SU-DHL-6 (cell line): ENCODE measurements at regions not wholly inside any gene's neighbourhood (a gene's known extent, or its start where the extent isn't known, plus 50 kb on each side); places are given as distances from the start of the nearest gene placed in this dataset.

Experiments used
- H2AFZ ChIP-seq: fragments of 200-600 bp; sonication (generic); 2 replicates; pipeline ENCODE4 v1.6.1; 2014; ENCODE audit warnings: low read depth, mild to moderate bottlenecking, moderate library complexity, mixed read lengths, antibody characterized with exemption, low read length; ENCODE audit not compliant: severe bottlenecking
- H3F3A ChIP-seq: fragments of 200-600 bp; shearing (Covaris generic); 2 replicates; pipeline ENCODE4 v1.6.0; 2016; ENCODE audit warnings: antibody characterized with exemption, mild to moderate bottlenecking; ENCODE audit not compliant: insufficient read depth
- H3K27ac ChIP-seq: fragments of 200-600 bp; sonication (generic); 2 replicates; pipeline ENCODE4 v1.5.1; 2016; ENCODE audit warnings: low read depth, mild to moderate bottlenecking, low read length, moderate library complexity, mixed read lengths
- H3K27me3 ChIP-seq: fragments of 200-600 bp; sonication (generic), shearing (Covaris generic); 2 replicates; pipeline ENCODE4 v1.6.0; 2014; ENCODE audit warnings: mild to moderate bottlenecking, low read length
- H3K36me3 ChIP-seq: fragments of 200-600 bp; sonication (generic); 2 replicates; pipeline ENCODE4 v1.6.1; 2014; ENCODE audit warnings: mild to moderate bottlenecking, low read length, mixed read lengths
- H3K4me2 ChIP-seq: fragments of 300-600, 200-600 bp; shearing (Covaris generic), sonication (generic); 2 replicates; pipeline ENCODE4 v1.6.0; 2014; ENCODE audit warnings: low read length, low read depth, mild to moderate bottlenecking; ENCODE audit not compliant: poor library complexity, severe bottlenecking
- H3K4me3 ChIP-seq: fragments of 200-600 bp; sonication (generic); 2 replicates; pipeline ENCODE4 v1.5.1; 2014; ENCODE audit warnings: antibody characterized with exemption, low read length, mild to moderate bottlenecking, mixed read lengths; ENCODE audit not compliant: insufficient read depth, poor library complexity, severe bottlenecking
- H3K79me2 ChIP-seq: fragments of 200-600 bp; sonication (generic); 2 replicates; pipeline ENCODE4 v1.6.1; 2014; ENCODE audit warnings: mild to moderate bottlenecking, low read length, moderate library complexity; ENCODE audit not compliant: insufficient read depth
- H3K9ac ChIP-seq: fragments of 200-600 bp; sonication (generic); 2 replicates; pipeline ENCODE4 v1.7.0; 2014; ENCODE audit warnings: mild to moderate bottlenecking, low read length
- H3K9me2 ChIP-seq: fragments of 200-600 bp; sonication (generic); replicated peaks from 2 replicates; pipeline ENCODE4 v1.6.1; 2014; ENCODE audit warnings: low read length; ENCODE audit not compliant: insufficient read depth
- H3K9me3 ChIP-seq: fragments of 200-600 bp; sonication (generic); 2 replicates; pipeline ENCODE4 v1.6.1; 2014; ENCODE audit warnings: low read length, mixed read lengths; ENCODE audit not compliant: insufficient read depth
- H4K20me1 ChIP-seq: fragments of 200-600 bp; sonication (generic); 2 replicates; pipeline ENCODE4 v1.6.1; 2014; ENCODE audit warnings: low read depth, mild to moderate bottlenecking, antibody characterized with exemption, low read length, moderate library complexity, mixed read lengths
- EZH2phosphoT487 ChIP-seq: fragments of 200-600 bp; sonication (generic), shearing (Covaris generic); conservative IDR thresholded peaks from 2 replicates; pipeline ENCODE4 v1.6.1; 2018; ENCODE audit warnings: mild to moderate bottlenecking, antibody characterized with exemption, low read length, moderate library complexity, mixed read lengths
- TF ChIP-seq, protein P1 (sequence below): fragments of 200-600 bp; sonication (generic); IDR thresholded peaks from one replicate; pipeline ENCODE4 v1.5.1; 2017; ENCODE audit warnings: antibody characterized with exemption, mild to moderate bottlenecking, low read length, moderate library complexity; ENCODE audit not compliant: insufficient read depth, poor library complexity, severe bottlenecking

DNA sequence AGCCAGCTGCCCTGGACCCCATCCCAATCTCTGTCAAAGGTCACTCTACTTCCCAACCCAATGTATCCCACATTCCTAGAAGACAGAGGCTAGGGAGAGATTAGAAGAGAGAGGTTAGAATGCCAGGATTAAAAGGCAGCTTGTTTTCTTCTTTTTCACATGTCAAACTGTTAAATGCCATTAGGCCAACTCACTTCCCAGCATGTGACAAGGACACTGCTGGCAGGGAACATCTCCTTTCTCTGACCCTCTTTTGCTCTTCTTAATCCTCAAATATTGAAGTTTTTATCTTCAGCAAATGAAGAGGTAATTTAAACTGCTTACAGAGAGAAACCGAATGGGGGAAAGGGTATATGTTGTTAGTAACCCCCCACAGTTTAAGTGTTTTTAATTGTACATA lies 89.1 kb downstream of the BBS10 start:
- Histone ChIP-seq H3K9me3 (no peaks in the 10 kb centered on the region), H3K9ac (no peak overlapping the region), H3K27me3 (no peaks in the 10 kb centered on the region), H4K20me1 (no peaks in the 10 kb centered on the region), H3K4me2 (no peak overlapping the region), H3F3A (no peaks in the 10 kb centered on the region), H2AFZ (no peak overlapping the region), H3K9me2 (no peaks in the 10 kb centered on the region), H3K27ac (no peak overlapping the region), H3K4me3 (no peak overlapping the region), H3K36me3 (no peaks in the 10 kb centered on the region), H3K79me2 (no peaks in the 10 kb centered on the region)
- TF ChIP-seq, protein P1, sequence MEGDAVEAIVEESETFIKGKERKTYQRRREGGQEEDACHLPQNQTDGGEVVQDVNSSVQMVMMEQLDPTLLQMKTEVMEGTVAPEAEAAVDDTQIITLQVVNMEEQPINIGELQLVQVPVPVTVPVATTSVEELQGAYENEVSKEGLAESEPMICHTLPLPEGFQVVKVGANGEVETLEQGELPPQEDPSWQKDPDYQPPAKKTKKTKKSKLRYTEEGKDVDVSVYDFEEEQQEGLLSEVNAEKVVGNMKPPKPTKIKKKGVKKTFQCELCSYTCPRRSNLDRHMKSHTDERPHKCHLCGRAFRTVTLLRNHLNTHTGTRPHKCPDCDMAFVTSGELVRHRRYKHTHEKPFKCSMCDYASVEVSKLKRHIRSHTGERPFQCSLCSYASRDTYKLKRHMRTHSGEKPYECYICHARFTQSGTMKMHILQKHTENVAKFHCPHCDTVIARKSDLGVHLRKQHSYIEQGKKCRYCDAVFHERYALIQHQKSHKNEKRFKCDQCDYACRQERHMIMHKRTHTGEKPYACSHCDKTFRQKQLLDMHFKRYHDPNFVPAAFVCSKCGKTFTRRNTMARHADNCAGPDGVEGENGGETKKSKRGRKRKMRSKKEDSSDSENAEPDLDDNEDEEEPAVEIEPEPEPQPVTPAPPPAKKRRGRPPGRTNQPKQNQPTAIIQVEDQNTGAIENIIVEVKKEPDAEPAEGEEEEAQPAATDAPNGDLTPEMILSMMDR, result no peak
- no peak for TF ChIP-seq EZH2phosphoT487

DNA sequence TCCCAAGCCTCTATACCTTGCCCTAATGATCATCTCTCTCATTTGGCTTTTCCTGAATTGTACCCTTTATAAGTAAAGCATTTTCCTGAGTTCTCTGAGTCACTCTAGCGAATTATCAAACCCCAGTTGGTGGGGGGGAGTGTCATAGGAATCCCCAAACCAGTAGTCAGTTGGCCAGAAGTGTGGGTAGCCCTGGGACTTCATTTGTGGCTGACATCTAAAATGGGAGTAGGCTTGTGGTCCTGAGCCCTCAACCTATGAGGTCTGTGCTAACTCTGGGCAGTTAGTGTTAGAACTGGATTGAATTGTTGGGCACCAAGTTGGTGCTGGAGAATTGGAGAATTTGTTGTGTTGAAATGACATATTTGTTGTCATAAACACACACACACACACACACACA lies 91.3 kb downstream of the BBS10 start:
- Histone ChIP-seq H3K36me3 (no peaks in the 10 kb centered on the region), H3F3A (no peaks in the 10 kb centered on the region), H2AFZ (no peak overlapping the region), H3K27ac (no peak overlapping the region), H4K20me1 (no peaks in the 10 kb centered on the region), H3K79me2 (no peaks in the 10 kb centered on the region), H3K9me2 (no peaks in the 10 kb centered on the region), H3K9ac (no peak overlapping the region), H3K4me2 (no peak overlapping the region), H3K27me3 (no peaks in the 10 kb centered on the region), H3K9me3 (no peaks in the 10 kb centered on the region), H3K4me3 (no peak overlapping the region)
- TF ChIP-seq, protein P1, result no peak
- TF ChIP-seq EZH2phosphoT487, result no peak

DNA sequence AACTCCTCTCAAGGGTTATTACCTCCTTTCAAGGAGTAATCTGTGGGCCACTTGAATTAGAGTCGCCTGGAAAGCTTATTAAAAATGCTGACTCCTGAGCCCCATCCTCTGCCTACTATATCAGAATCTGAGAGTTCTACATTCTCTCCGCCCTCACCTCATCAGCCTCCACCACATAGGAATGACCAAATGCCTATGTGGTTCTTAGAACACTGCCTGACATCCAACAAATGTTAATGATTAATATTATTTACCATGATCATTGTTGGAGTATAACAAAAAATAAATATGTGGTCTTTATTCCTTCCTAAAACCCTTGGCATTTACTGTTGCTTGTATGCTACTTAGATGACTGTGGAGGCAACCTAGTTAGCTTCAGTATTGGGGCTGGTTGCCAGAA lies 91.9 kb downstream of the BBS10 start:
- H4K20me1 ChIP-seq, result no peaks in the 10 kb centered on the region
- no peak overlapping the region for H3K27ac ChIP-seq
- TF ChIP-seq, protein P1, result no peak
- no peak for TF ChIP-seq EZH2phosphoT487
- H3K4me3 ChIP-seq, result no peak overlapping the region
- H2AFZ ChIP-seq, result no peak overlapping the region
- no peaks in the 10 kb centered on the region for H3K79me2 ChIP-seq
- no peak overlapping the region for H3K9ac ChIP-seq
- H3K9me3 ChIP-seq, result no peaks in the 10 kb centered on the region
- no peaks in the 10 kb centered on the region for H3F3A ChIP-seq
- no peaks in the 10 kb centered on the region for H3K9me2 ChIP-seq
- no peaks in the 10 kb centered on the region for H3K27me3 ChIP-seq
- H3K36me3 ChIP-seq, result no peaks in the 10 kb centered on the region
- H3K4me2 ChIP-seq, result no peak overlapping the region

DNA sequence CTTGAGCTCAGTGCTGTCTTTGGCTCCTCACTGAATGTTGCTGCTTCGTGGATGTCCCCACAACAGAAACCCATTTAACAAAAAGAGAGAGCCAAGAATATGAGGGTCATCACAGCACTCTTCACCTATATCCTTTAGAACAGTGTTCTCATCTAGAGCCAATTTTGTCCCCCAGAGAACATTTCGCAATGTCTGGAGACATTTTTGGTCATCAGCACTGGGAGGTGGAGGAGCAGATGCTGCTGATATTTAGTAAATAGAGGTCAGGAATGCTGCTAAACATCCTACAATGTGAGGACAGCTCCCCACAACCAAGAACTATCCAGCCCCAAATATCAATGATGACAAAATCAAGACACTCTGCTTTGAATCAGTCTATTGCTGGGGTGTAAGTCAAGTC lies 92.5 kb downstream of the BBS10 start:
- no peaks in the 10 kb centered on the region for H3F3A ChIP-seq
- TF ChIP-seq, protein P1, result no peak
- TF ChIP-seq EZH2phosphoT487, result no peak
- no peaks in the 10 kb centered on the region for H3K27me3 ChIP-seq
- H3K9me2 ChIP-seq, result no peaks in the 10 kb centered on the region
- H2AFZ ChIP-seq, result no peak overlapping the region
- no peak overlapping the region for H3K4me3 ChIP-seq
- H4K20me1 ChIP-seq, result no peaks in the 10 kb centered on the region
- H3K27ac ChIP-seq, result no peak overlapping the region
- H3K36me3 ChIP-seq, result no peaks in the 10 kb centered on the region
- no peaks in the 10 kb centered on the region for H3K9me3 ChIP-seq
- H3K4me2 ChIP-seq, result no peak overlapping the region
- H3K79me2 ChIP-seq, result no peaks in the 10 kb centered on the region
- H3K9ac ChIP-seq, result no peak overlapping the region
